Right lobe of liver (tissue), 4 donors: ENCODE measurements at regions not wholly inside any gene's neighbourhood (a gene's known extent, or its start where the extent isn't known, plus 50 kb on each side); places are given as distances from the start of the nearest gene placed in this dataset.

Experiments
- CTCF ChIP-seq, 4 donors: fragments of 200-600 bp in 3 of 4; fragments of 450-650 bp in 1 of 4; IDR thresholded peaks; one replicate each; pipeline versions ENCODE4 v1.5.1 to v1.8.0; 2016 to 2022; ENCODE audit warnings: antibody characterized with exemption in 4 of 4, mild to moderate bottlenecking in 2 of 4
- POLR2A ChIP-seq: fragments of 450-650 bp; IDR thresholded peaks from one replicate; pipeline ENCODE4 v1.6.1; 2017; ENCODE audit warnings: antibody characterized with exemption, mild to moderate bottlenecking
- donor health status: DM: no; HTN: no; CAD: no.
- donor health status: DM: no; HTN: no; CAD: no.
- donor health status: DM: no; HTN: yes; CAD: no.

GRCh38 chr4:186015212-186015817, 53.6 kb upstream of the TLR3 start:
- no peak for TF ChIP-seq CTCF (IDR thresholded peaks at IDR 0.05)
- TF ChIP-seq POLR2A = no peak
